Muscle of arm (tissue), 1 donor: ENCODE measurements at regions not wholly inside any gene's neighbourhood (a gene's known extent, or its start where the extent isn't known, plus 50 kb on each side); places are given as distances from the start of the nearest gene placed in this dataset.

Source experiments
- DNase-seq: peaks from one replicate; pipeline ENCODE4 v3.0.0-alpha.2; 2013

DNA sequence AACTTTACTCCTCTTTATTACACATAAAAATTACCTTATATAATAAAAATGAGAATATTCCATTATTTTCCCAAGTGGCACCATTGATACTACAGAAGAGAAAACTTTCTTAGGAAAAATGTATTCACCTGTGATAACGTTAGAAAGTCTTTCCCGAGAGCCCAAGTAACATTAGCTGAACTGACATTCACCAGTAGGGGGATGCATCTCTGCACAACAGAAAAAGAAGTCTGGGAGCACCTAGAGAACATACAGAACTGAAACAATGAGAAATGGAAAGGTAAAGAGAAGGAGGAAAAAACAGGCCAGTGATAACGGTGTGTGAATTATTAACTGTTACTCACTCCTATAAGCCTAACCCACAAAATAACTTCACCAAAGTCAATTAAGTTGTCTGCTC is 423.3 kb downstream of the CENPC start:
- no peak for DNase-seq

DNA sequence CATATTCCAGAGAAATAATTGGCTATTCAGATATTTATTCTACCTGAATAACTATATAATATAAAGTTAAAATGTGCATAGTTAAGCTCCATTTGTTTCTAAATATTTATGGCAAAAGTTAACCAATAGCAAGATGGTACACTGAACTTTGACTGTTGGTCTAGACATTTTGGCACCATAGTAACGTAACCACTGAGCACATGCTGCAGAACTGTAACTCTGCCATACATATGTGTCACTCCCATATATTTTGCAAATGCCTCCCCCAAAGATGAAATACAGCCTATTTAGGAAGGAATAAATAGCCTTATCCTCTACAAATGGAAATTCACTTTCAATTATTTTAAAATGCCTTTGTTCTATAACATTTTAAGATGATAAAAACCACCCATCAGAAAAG is 424.9 kb downstream of the CENPC start:
- DNase-seq: no peak

GRCh38 chr4:67109276-67109675 is 436.0 kb downstream of the CENPC start:
- DNase-seq: no peak

- DNase-seq: no peak
These were observed 438.3 kb downstream of the CENPC start for GRCh38 chr4:67106861-67107460.

GRCh38 chr4:67104145-67104544 is 441.2 kb downstream of the CENPC start:
- no peak for DNase-seq

DNA sequence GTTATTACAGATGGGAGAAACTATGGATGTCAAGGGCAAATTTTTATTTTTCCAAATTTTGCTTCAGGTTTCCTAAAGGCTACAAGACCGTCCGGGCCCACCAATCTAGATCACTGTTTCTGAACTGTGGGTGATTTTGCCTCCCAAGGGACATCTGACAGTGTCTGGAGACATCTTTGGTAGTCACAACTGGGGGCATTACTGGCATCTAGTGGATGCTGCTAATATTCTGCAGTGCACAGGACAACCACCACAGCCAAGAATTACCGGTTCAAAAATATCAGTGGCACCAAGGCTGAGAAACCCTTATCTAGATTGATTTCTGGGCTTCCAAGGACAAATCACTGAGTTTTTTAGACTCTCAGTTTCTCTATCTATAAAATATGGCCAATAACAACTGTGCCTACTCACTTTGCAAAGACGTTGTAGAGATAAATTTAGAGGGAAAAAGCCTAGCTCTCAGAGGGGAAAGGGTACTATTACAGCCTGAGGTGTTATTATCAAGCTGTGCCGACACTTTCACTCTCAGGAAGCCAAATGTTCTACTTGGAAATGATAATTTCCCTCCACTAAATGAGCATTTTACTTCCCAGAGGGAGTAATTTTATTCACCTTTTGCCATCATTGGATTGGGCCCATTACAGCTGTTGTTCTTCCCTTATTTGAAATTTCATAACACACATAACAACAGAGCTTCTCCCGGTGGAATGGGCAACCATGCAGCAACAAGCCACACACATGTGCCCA is 442.1 kb downstream of the CENPC start:
- no peak for DNase-seq

DNA sequence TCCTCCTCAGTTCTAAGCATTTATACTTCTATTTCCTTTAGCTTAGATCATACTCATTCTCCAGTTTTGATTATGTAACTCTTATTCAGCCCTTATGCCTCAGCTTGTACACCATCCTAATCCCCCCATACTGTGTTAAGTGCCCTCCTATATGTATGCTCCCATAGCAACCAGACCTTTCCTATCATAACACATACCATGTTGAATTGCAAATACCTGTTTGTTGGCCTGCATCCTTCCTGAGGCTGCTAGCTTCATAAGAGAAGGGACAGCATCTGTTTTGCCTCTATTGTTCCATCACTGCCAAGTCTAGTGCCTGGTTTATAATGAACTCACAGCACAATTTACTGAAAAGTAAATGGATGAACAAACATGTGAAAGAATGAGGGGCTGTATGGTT is 443.7 kb downstream of the CENPC start:
- DNase-seq: no peak

- DNase-seq: no peak
These were observed 453.0 kb downstream of the CENPC start for GRCh38 chr4:67092351-67092750.

DNA sequence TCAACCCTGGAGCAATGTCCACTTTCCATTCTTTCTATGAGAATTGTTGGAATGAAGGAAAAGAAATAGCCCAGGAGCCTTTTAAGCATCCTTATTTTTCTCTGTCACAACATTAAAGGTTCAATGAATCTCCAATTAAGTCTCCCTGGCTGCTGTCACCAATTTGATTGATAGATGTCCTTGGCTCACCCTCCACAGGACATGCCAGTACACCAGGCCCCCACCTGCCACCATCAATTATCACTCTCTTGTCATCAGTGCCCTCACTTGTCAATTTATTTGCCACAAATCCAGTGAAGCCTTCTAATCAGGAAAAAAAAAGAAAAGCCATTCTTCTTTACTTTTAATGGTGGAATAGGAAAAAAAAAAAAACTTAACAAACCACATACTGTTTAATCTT is 453.6 kb downstream of the CENPC start:
- no peak for DNase-seq

DNA sequence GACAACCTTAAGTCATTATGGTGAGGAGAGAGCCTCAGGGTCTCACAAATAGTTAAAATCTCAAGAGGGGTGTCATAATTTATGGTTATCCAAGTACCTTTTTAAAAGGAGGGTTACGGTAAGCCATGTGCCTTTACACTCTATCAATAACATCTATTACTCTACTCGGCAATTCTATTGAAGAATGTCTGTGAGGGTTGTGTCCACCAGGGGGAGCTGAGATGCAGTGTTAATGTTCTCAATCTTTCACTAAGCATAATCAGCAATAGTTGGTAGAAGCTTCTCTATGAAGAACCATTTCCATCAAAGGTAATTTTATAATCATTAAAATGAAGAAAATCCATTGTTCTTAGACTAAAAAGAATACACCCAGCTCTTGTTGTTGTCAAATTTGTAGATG is 457.4 kb downstream of the CENPC start:
- no peak for DNase-seq

DNA sequence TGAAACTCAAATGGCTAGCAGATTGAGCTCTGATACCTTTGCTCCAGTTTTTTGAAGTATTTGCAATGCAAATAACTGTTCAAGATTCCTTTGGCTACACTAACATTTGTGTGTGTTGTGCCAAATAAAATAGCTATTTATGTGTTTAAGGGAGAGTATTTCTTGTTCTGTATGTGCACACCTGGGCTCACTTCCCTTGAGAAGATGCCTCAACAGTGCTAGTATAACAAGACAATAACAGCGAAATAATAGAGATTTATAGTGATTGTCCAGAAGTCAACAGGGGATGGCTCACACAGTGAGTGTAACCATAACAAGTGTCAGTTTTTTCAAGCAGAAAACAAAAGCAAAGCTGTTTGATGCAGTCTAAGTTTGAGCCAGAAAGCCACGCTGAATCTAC is 460.5 kb downstream of the CENPC start:
- no peak for DNase-seq

GRCh38 chr4:67083496-67083895 is 461.8 kb downstream of the CENPC start:
- DNase-seq: no peak

DNA sequence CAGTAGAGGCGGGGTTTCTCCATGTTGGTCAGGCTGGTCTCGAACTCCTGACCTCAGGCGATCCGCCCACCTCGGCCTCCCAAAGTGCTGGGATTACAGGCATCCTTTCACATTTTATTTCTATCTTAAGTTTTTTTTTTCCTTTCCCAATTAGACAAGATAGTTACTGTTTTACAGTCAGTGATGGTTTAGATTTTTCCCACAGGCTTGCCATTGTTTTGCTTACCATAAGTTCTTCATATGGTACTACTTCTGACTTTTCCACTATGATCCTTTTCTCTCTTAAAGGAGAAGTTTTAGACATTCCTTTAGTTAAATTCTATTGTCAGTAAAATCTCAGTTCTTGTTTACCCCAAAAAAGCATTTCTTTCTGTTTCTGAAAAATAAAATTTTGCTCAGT is 462.6 kb downstream of the CENPC start:
- DNase-seq: no peak

GRCh38 chr4:67080046-67080557 is 465.2 kb downstream of the CENPC start:
- no peak for DNase-seq

DNA sequence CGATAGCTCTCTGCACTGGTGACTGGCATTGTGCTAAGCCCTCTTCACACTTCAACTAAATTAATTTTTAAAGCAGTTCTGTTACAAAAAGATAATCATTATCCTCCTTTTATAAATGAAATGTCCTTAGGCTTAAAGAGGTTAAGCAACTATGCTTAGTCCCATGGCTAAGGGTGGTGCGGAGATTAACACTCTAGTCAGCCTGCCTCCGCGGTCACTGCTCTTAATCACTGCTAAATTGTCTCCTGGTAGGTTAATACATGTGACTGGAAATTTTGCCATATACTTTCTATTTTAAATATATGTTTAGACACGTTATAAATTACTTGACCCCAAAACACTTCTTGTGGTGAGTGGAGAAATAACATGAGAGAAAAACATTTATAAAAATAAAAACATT is 473.7 kb downstream of the CENPC start:
- DNase-seq: no peak

DNA sequence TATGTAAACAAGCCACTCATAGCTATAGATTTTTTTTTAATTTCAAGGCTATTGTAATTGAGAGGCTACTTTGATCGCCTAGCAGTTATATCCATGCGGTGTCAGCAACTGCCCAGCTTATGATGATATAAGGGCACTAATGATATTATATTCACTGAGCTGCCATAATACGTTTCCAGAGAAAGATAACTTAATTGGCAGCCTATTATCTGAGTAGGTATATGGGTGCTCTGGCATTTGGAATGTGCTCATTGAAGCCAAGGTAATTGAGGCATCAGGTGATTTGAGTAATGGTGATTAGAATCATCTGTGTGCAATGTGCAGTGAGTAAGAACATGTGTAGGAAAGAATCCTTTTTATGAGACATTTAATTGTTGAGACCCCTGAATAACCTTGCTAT is 490.0 kb downstream of the CENPC start:
- no peak for DNase-seq

DNA sequence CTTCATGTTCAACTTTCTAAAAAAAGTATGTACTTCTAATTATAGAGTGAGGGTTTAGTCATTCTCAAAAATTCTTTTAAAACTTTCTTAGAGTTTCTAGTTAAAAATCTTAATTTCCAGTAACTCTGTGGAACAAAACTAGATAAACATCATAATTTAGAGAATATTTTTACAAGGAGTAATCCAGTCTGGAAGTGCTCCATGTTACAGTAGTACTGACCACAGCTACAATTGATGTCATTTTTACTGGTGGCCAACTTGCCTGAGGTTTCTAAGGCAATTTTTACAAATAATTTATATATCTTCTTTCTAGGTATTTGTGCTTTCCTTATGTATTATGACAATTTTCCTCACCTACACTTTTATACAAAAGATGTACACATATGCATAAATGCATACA is 490.4 kb downstream of the CENPC start:
- no peak for DNase-seq

GRCh38 chr4:67052814-67053675 is 492.3 kb downstream of the CENPC start:
- DNase-seq: no peak

DNA sequence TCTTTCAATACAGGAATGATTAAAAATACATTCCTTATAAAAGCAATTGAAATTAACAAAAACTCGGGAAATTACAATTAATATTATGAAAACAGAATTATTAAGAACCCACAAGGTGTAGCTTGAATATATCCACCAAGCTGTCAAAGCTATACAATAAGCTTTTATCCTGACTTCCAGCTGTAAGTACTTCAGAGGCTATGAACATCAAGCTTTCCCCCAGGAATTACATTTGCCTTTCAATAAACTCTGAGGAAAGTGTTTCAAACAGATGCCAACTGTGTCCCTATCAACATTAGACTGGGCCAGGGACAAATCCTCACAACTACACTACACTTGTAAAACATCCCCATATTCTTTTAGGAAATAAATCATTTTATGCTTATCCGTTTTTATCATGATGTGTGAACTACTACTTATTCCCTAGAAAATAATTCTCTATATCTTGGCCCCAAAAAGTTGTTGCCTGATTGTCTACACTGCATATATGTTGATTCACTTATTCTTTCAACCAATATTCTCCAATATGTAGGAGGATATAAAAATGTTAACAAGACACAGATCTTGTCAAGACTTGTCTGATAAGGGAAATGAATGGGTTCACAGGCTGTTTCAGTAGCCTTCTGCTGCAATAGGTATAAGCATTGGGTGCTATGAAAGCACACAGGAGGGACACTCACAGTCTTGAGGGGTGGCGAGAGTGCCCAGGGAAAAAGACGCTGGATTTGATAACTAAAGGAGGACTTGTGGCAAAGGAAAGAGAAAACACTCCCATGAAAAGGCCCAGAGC is 494.1 kb downstream of the CENPC start:
- no peak for DNase-seq

DNA sequence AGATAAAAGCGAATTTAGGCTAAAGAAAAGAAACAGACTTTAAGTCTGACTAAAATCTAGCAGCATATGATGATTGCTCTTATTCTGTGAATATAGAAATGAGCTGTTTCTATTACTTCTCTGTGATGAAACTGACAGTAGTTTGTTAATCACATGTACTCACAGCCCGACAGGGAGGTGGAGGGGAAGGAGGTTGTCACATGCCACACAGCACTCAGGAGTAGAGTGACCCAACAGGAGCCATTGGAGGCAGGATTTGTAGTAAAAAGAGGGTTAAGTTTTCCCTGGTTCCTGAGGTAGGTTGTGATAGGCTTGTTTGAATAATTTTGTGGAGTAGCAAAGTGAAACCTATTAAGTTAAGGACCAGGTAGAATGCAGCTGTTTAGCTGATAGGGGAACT is 495.9 kb downstream of the CENPC start:
- no peak for DNase-seq

DNA sequence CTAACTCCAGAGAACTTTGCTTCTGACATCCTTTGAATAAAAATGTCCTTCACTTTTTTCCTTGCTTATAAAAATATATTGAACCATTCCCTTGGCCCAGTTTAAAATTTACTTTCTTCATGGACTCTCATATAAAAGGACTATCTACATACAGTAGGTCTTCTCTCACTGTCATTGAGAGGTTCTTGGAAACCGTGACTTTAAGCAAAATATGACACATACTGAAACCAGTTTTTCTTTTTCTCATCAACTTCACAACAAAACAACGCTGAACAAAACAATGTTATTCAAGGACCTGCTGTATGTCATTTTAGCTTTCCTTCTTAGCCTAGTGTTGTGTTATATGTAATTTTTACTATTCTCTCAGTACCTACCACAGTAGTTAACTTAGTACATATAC is 496.8 kb downstream of the CENPC start:
- no peak for DNase-seq

GRCh38 chr4:67040315-67040714 is 505.0 kb downstream of the CENPC start:
- no peak for DNase-seq
